H1 (cell line): ENCODE measurements at regions not wholly inside any gene's neighbourhood (a gene's known extent, or its start where the extent isn't known, plus 50 kb on each side); places are given as distances from the start of the nearest gene placed in this dataset.

Experiments used
- CTCF ChIA-PET: fragments of 300-600 bp; sonication (Branson Sonifier 250); formaldehyde crosslinking; loops from one replicate; lab custom pipeline; 2021; ENCODE audit not compliant: partially characterized antibody; lab: Charles Lee
- POLR2A ChIA-PET: fragments of 300-600 bp; sonication (Branson Sonifier 250); formaldehyde crosslinking; loops from one replicate; lab custom pipeline; 2021; ENCODE audit warnings: inconsistent platforms; ENCODE audit not compliant: partially characterized antibody; lab: Charles Lee
- DNase-seq, 2 experiments: peaks; one replicate each; pipeline versions ENCODE4 v3.0.0 to v3.0.0-alpha.2; 2010 to 2022; ENCODE audit warnings: low spot score in 2 of 2, low read depth in 1 of 2, mixed read lengths in 1 of 2
- FAIRE-seq: peaks from 2 replicates; lab custom pipeline; 2011; peaks lifted over from hg19 to GRCh38; lab: Jason Lieb, UNC
- H2AFZ ChIP-seq: 2 replicates; pipeline ENCODE4 v1.8.1; 2012; ENCODE audit warnings: low read length, inconsistent platforms
- H2AK5ac ChIP-seq: 2 replicates; pipeline ENCODE4 v1.6.1; 2013; ENCODE audit warnings: low read depth, low read length
- H2BK120ac ChIP-seq: replicated peaks from 2 replicates; pipeline ENCODE3; 2013; ENCODE audit warnings: low read depth, low read length, inconsistent platforms
- H2BK12ac ChIP-seq: 2 replicates; pipeline ENCODE4 v1.6.1; 2013; ENCODE audit warnings: low read depth, low read length
- H2BK15ac ChIP-seq: 2 replicates; pipeline ENCODE4 v1.6.1; 2013; ENCODE audit warnings: low read length
- H2BK20ac ChIP-seq: 2 replicates; pipeline ENCODE4 v1.6.1; 2013; ENCODE audit warnings: low read length
- H2BK5ac ChIP-seq: 2 replicates; pipeline ENCODE4 v1.6.1; 2013; ENCODE audit warnings: low read depth, low read length
- H3K14ac ChIP-seq: 2 replicates; pipeline ENCODE4 v1.6.1; 2013; ENCODE audit warnings: inconsistent platforms; ENCODE audit not compliant: insufficient read length
- H3K18ac ChIP-seq: 2 replicates; pipeline ENCODE4 v1.6.1; 2013; ENCODE audit warnings: low read length; ENCODE audit errors: extremely low read depth
- H3K23ac ChIP-seq: 2 replicates; pipeline ENCODE4 v1.6.1; 2013; ENCODE audit warnings: inconsistent platforms; ENCODE audit not compliant: insufficient read length
- H3K23me2 ChIP-seq: 2 replicates; pipeline ENCODE4 v1.6.1; 2013; ENCODE audit warnings: low read depth, low read length
- H3K27ac ChIP-seq: 2 replicates; pipeline ENCODE4 v1.6.1; 2011; ENCODE audit warnings: low read depth, low read length, inconsistent platforms
- H3K27me3 ChIP-seq, 4 experiments: replicated peaks in 1 of 4; 1 replicate in 1 of 4; 2 replicates in 3 of 4; pipeline versions ENCODE4 v1.6.1 to v1.8.1; 2011 to 2013; ENCODE audit warnings: low read length in 3 of 4, mild to moderate bottlenecking in 3 of 4, inconsistent platforms in 2 of 4, mixed read lengths in 2 of 4, moderate library complexity in 1 of 4; ENCODE audit not compliant: control insufficient read depth in 3 of 4, insufficient read depth in 3 of 4; ENCODE audit errors: extremely low read depth in 1 of 4
- H3K36me3 ChIP-seq, 4 experiments: 2 replicates each; pipeline versions ENCODE4 v1.6.1 to v1.8.1; 2011 to 2013; ENCODE audit warnings: mild to moderate bottlenecking in 4 of 4, low read length in 3 of 4, moderate library complexity in 2 of 4, control low read depth in 1 of 4, inconsistent platforms in 1 of 4; ENCODE audit not compliant: insufficient read depth in 4 of 4, control insufficient read depth in 2 of 4
- H3K4ac ChIP-seq: replicated peaks from 2 replicates; pipeline ENCODE3; 2013; ENCODE audit warnings: low read length, low read depth, mixed read lengths, inconsistent platforms; ENCODE audit not compliant: insufficient read length
- H3K4me1 ChIP-seq, 4 experiments: replicated peaks in 1 of 4; 1 replicate in 1 of 4; 2 replicates in 3 of 4; pipeline versions ENCODE4 v1.6.1 to v1.8.1; 2011 to 2013; ENCODE audit warnings: low read length in 3 of 4, inconsistent platforms in 2 of 4, mixed read lengths in 1 of 4; ENCODE audit not compliant: insufficient read depth in 4 of 4, control insufficient read depth in 3 of 4
- H3K4me2 ChIP-seq, 2 experiments: 2 replicates each; pipeline versions ENCODE4 v1.6.1 to v1.8.1; 2011 to 2013; ENCODE audit warnings: low read depth in 2 of 2, low read length in 2 of 2, control low read depth in 1 of 2, inconsistent platforms in 1 of 2, mild to moderate bottlenecking in 1 of 2; ENCODE audit not compliant: insufficient read depth in 1 of 2
- H3K4me3 ChIP-seq, 4 experiments: fragments of 200-600, 300-600 bp in 1 of 4; sonication (generic), shearing (Covaris generic), sonication (Bioruptor Twin) in 1 of 4; 2 replicates each; pipeline versions ENCODE4 v1.5.1 to v1.8.1; 2011 to 2016; ENCODE audit warnings: low read length in 4 of 4, low read depth in 3 of 4, control low read depth in 2 of 4, inconsistent platforms in 2 of 4, mild to moderate bottlenecking in 2 of 4, mixed read lengths in 1 of 4, moderate library complexity in 1 of 4; ENCODE audit not compliant: insufficient read depth in 2 of 4; ENCODE audit errors: extremely low read depth in 1 of 4
- H3K56ac ChIP-seq: replicated peaks from 2 replicates; pipeline ENCODE3; 2013; ENCODE audit warnings: low read depth, mild to moderate bottlenecking, mixed read lengths, low read length, inconsistent platforms; ENCODE audit not compliant: insufficient read length
- H3K79me1 ChIP-seq: 2 replicates; pipeline ENCODE4 v1.6.1; 2013; ENCODE audit warnings: low read depth, low read length, control low read depth
- H3K79me2 ChIP-seq, 2 experiments: 2 replicates each; pipeline versions ENCODE4 v1.6.1 to v1.8.1; 2012 to 2013; ENCODE audit warnings: low read length in 2 of 2, mild to moderate bottlenecking in 2 of 2, inconsistent platforms in 1 of 2; ENCODE audit not compliant: insufficient read depth in 2 of 2, control insufficient read depth in 1 of 2
- H3K9ac ChIP-seq, 4 experiments: replicated peaks in 1 of 4; 1 replicate in 1 of 4; 2 replicates in 3 of 4; pipeline versions ENCODE4 v1.6.1 to v1.8.1; 2011 to 2013; ENCODE audit warnings: low read depth in 3 of 4, low read length in 3 of 4, control low read depth in 2 of 4, mild to moderate bottlenecking in 2 of 4, moderate library complexity in 2 of 4, inconsistent platforms in 1 of 4; ENCODE audit errors: extremely low read depth in 1 of 4
- H3K9me3 ChIP-seq, 2 experiments: 2 replicates each; pipeline versions ENCODE4 v1.6.1 to v1.8.1; 2012 to 2013; ENCODE audit warnings: mild to moderate bottlenecking in 2 of 2, moderate library complexity in 2 of 2, control low read depth in 1 of 2, inconsistent platforms in 1 of 2, low read depth in 1 of 2, low read length in 1 of 2, mixed read lengths in 1 of 2; ENCODE audit not compliant: insufficient read depth in 2 of 2
- H4K20me1 ChIP-seq, 2 experiments: replicated peaks in 1 of 2; 2 replicates each; pipeline versions ENCODE3 to v1.8.1; 2011 to 2013; ENCODE audit warnings: inconsistent platforms in 2 of 2, low read length in 2 of 2, mild to moderate bottlenecking in 1 of 2; ENCODE audit not compliant: insufficient read depth in 2 of 2, control insufficient read depth in 1 of 2
- H4K5ac ChIP-seq: 2 replicates; pipeline ENCODE4 v1.6.1; 2013; ENCODE audit warnings: low read length, low read depth, mixed read lengths, inconsistent platforms; ENCODE audit not compliant: insufficient read length
- H4K8ac ChIP-seq: 2 replicates; pipeline ENCODE4 v1.8.0; 2013; ENCODE audit warnings: mild to moderate bottlenecking, moderate library complexity, low read length, inconsistent platforms; ENCODE audit not compliant: insufficient read depth; ENCODE audit errors: extremely low read depth
- H4K91ac ChIP-seq: replicated peaks from 2 replicates; pipeline ENCODE3; 2013; ENCODE audit warnings: low read length, mixed read lengths, inconsistent platforms; ENCODE audit not compliant: insufficient read length
- RBBP5 ChIP-seq: IDR thresholded peaks from 2 replicates; pipeline ENCODE4 v1.7.1; 2012; ENCODE audit warnings: low read depth, mild to moderate bottlenecking, inconsistent platforms, low read length, moderate library complexity, borderline replicate concordance
- SRF ChIP-seq: IDR thresholded peaks from 2 replicates; pipeline ENCODE4 v1.6.1; 2011; ENCODE audit warnings: mild to moderate bottlenecking, low read depth, low read length, moderate library complexity
- YY1 ChIP-seq: IDR thresholded peaks from 2 replicates; pipeline ENCODE4 v1.6.1; 2011; ENCODE audit warnings: low read depth, mild to moderate bottlenecking, low read length
- WGBS, 2 experiments: shearing (Covaris generic) in 1 of 2; methylation state at CpG; one replicate each; pipeline versions ENCODE4 v1.1.6 to v1.1.7; 2013 to 2015; ENCODE audit warnings: low lambda C conversion rate in 2 of 2, mixed read lengths in 2 of 2, inconsistent platforms in 1 of 2, low coverage in 1 of 2, missing lambda C conversion rate in 1 of 2; ENCODE audit not compliant: insufficient replicate concordance in 2 of 2, insufficient coverage in 1 of 2, insufficient read length in 1 of 2; ENCODE audit errors: extremely low coverage in 1 of 2, missing lambda C conversion rate in 1 of 2; 5-methylcytosine and 5-hydroxymethylcytosine counted together

- no peaks in the 10 kb centered on the region for H3K9me3 ChIP-seq
- no peak overlapping the region for H2BK12ac ChIP-seq
- no peaks in the 10 kb centered on the region for H3K36me3 ChIP-seq
- no peak overlapping the region for H2BK120ac ChIP-seq
- 91% methylated on average over 28 of the region's 30 CpGs; no CpG with 5 or more reads in 1 of the 2 experiments for WGBS, 2 experiments
- H2BK15ac ChIP-seq, result no peak overlapping the region
- ChIA-PET POLR2A (no interaction called here), CTCF (interaction anchor here (0.6 kb wide), 1 partner anchor 1855 kb away, joined by 3 read pairs; no protein-coding TSS in a partner anchor)
- no peak overlapping the region for H3K4me3 ChIP-seq
- no peak overlapping the region; the same call in 1 of the 2 replicates for H2AFZ ChIP-seq
- no peak overlapping the region for H2BK5ac ChIP-seq
- no peak overlapping the region for H3K14ac ChIP-seq
- no peak overlapping the region for H4K8ac ChIP-seq
- peaks cover 0 to 2% (median 0%) of the 10 kb centered on the region in 4 experiments; a peak in 1 of 7 replicates for H3K4me1 ChIP-seq
- no peaks in the 10 kb centered on the region for H3K79me2 ChIP-seq
- H3K4ac ChIP-seq, result no peak overlapping the region
- DNase-seq, result no peak
- no peaks in the 10 kb centered on the region for H3K79me1 ChIP-seq
- H3K4me2 ChIP-seq, result no peak overlapping the region
- no peak overlapping the region for H2BK20ac ChIP-seq
- no peak overlapping the region for H4K91ac ChIP-seq
- H3K56ac ChIP-seq, result no peak overlapping the region
- no peaks in the 10 kb centered on the region for H3K27me3 ChIP-seq
- no peak overlapping the region for H3K9ac ChIP-seq
- H4K5ac ChIP-seq, result no peak overlapping the region
- H3K18ac ChIP-seq, result no peak overlapping the region
- H2AK5ac ChIP-seq, result no peak overlapping the region
- no peak overlapping the region for H3K23ac ChIP-seq
- H3K23me2 ChIP-seq, result no peaks in the 10 kb centered on the region
- H3K27ac ChIP-seq, result no peak overlapping the region
- FAIRE-seq, result no peak
- H4K20me1 ChIP-seq, result no peaks in the 10 kb centered on the region
- TF ChIP-seq YY1 (no peak), SRF (no peak), RBBP5 (no peak)
Measured at GRCh38 chr5:3854188-3854821, 258.7 kb downstream of the IRX1 start.
